ENCODE measurements at regions not wholly inside any gene's neighbourhood (a gene's known extent, or its start where the extent isn't known, plus 50 kb on each side); places are given as distances from the start of the nearest gene placed in this dataset.
A peak's percentile ranks its signal among the peaks of the same experiment; 100 is the strongest.

DNA sequence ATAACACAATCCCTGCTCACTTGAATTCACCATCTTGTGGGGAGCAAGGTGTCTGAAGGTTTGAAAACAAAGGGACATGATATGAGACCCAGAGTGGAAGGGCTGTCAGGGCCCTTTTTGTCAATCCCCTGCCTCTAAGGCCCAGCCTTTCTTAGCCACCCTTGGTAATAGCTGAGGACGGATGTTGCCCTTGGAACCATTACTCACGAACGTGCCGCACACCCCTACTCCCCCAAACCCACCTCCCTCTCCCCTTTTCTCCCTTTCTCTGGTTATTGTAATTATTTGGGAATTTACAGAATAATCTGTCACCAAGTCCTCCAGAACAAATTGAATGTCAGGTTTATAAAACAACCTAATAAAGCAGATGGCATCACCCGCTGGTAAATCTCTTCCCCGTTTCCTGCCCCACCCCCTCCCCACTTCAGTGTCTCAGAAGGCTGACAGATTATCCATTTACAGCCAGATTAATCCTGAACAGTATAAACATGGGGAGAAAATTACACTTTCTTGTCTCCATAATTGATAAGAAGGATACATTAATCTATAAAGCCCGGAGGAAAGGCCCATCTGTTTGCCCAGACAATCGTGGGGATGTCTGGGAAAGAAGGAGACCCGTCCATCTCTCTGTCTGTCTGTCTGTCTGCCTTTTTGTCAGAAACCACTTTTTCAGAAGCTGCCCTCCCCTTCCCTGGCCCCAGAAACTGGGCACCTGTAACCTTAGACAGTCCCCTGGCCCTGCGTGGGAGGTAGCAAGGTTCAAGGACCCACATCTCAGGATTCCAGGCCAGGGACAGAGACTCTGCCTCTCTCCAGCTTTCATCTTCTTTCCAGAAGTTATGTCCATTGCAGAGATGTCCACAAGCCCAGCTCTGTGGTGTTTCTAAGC, 60.6 kb upstream of the CD34 start:
- no peak for DNase-seq

DNA sequence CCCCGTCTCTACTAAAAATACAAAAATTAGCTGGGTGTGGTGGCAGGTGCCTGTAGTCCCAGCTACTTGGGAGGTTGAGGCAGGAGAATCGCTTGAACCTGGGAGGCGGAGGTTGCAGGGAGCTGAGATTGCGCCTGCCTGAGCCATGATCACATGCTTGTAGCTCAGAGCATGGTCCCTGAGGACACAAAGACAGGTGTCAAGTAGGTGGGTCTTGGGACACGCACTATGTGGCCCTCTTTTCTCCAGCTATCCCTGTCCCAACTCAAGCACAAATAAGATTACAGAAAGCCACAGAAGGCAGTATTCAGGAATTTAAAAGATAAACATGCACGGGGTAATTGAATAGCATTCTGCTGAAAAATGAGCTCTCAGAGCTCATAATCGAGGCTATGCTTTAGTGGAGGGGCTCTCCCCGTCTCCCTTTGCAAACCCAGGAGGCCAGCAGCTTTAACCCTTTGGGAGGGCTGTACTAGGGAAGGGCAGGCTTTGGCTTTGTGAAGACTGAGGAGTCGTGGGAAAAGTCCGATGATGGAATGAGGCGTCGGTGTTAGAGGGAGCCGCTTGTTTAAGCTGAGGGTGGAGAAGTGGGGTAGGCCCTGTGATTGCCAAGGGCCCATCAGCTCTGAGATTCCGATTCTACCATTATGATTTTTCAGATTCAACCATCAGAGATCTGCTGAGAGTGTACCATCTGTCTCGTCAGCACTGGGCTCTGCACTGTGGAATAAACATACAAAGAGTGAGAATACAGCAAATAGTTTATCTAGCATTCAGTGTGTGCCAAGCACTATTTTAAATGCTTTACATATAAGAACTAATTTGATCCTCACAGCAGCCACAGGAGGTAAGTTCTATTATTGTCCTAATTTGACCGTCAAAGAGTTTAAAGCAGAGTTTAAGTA, 59.7 kb upstream of the CD34 start:
- no peak for DNase-seq

DNA sequence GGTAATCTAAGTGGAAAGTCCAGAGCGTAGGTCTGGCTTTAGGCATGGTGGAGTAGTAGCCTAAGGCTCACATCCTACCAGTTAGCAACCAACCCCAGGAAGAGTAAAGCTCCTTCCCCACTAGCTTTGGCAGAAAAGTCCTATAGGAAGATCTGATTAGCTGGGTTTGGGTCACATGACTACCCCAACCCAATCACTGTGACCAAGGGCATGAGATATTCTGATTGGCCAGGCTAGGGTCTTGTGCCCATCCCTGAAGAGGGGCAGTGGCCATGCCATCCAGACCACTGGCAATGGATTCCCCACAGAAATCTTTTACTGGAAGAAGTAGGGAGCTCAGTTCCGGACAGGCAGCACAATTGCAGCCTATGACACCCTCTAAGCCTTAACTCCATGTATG, 58.6 kb upstream of the CD34 start:
- DNase-seq = no peak

DNA sequence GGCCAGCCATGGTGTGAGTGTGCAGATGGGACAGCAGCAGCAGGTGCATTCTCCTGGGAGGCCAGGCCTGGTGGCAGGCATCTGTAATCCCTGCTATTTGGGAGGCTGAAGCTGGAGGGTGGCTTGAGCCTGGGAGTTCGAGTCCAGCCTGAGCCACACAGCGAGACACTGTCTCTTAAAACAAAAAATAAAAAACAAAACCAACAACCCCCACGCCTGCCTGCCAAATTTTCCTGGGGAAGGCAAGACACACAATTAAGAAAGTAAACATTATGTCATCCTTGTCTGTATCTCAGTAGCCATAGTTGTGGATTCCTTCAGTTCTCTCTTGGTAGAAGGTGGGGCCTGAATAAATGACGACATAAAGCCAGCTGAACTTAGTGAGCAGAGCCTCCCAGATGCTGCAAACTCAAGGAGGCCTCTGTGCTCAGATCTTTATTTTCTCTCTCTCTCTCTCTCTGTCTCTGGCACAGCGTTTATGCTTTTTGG, 57.6 kb upstream of the CD34 start:
- no peak for DNase-seq

DNA sequence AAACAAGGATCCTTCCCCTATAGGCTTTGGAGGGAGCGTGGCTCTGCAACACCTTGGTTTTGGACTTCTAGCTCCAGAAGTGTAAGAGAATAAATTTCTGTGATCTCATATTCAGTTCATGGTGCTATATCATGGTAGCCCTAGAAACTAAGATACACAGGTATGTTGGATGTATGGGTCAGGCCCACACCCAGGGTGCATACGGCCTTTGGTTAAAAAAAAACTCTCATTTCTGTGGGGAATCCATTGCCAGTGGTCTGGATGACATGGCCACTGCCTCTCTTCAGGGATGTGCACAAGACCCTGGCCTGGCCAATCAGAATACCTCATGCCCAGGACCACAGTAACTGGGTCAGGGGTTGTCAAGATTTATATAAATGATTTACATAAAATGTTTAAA, 56.8 kb upstream of the CD34 start:
- DNase-seq = no peak

DNA sequence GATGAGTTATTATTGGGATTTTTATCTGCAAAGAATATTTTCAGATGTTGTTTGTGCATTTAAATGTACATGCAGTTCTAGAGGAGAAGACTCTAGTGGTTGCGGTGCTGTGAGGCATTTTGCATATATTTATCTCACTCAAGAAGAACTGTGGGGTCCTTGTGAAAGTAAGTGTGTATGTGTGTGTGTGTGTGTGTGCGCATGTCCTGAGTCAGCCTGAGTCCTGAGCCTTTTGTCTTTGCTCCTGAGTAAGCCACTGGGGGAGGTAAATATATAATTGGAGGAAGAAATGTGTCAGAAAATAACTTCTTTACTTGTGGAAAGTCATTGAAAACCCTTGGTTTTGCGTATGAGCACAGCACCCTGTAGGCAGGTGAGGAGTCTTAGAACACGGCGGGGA, 55.6 kb upstream of the CD34 start:
- no peak for DNase-seq

DNA sequence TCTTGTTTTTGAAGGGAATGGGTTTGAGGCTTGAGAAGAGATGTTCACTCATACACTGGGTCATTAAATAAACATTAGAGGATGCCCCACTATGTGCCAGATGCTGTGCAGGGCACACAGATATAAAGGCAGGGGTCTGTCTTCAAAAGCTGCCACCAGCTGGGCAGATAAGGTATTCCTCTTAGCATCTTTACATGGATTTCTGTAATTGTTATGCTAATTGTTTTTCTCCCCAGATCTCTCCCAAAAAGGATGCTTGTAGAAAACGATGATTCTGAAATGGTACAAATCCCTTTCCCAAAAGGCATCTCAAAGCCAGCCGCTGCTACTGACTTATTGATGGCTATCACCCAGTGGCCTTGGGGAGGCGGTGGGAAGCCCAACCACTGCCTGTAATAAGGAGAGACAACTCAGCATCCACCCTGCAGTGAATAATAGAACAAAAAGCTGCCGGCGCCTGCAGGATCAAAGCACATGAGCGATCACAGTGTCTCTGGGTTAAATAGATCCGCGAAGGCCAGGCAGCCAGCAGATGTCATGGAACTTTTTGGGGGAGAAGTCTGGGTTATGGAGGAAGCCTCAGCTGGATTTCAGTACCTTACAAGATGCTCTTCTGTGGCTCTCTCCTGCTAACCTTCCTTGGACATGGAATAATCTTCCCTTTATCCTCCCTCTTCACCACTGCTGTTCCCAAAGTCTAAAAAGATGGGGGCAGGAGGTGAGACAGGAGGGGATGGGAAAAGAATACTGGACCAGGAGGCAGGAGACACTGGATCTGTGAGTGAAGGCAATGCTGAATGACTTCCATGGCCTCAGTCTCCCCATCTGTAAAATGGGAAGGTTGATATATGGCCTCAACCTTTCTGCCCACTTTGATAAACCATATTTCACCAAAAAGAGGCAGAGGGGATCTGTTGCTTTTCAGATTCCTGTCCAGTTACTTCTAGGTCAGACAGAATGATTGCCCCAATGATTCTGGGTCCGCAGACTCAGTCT, 54.8 kb upstream of the CD34 start:
- DNase-seq = no peak

DNA sequence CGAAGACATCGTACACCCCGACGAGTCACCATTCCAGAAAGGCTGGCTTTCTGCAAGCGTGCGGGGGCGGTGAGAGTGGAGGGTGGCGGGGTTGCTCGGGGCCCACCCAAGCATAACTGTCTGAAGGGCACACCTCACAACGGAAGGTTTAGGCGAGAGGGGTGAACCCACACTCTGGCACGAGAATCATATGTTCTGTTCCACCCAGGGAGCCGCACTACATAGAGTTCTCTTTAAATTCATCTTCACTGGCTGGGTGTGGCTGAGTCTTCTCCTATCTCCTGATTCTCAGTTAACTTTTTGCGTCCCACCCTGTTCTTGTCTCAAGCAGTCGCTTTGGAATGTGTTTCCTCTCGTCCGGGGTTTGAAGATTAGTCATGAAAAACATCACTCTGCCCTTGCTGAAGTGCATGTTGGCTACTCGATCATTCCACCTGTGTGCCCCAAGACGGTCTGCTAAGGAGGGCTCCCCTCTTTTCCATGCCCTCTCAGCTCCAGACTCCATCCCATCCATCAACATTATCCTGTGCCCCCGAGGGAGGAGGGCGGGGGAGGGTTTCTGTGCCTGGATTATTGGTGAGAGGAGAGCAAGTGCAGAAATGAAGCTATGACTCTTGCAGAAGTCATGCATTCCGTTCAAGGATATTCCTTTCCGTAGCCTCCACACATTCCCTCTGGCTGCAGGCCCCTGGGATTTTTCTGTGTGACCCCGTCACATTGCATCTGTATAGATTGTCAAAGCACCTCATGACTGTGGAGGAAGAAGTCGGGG, 53.5 kb upstream of the CD34 start:
- no peak for DNase-seq

DNA sequence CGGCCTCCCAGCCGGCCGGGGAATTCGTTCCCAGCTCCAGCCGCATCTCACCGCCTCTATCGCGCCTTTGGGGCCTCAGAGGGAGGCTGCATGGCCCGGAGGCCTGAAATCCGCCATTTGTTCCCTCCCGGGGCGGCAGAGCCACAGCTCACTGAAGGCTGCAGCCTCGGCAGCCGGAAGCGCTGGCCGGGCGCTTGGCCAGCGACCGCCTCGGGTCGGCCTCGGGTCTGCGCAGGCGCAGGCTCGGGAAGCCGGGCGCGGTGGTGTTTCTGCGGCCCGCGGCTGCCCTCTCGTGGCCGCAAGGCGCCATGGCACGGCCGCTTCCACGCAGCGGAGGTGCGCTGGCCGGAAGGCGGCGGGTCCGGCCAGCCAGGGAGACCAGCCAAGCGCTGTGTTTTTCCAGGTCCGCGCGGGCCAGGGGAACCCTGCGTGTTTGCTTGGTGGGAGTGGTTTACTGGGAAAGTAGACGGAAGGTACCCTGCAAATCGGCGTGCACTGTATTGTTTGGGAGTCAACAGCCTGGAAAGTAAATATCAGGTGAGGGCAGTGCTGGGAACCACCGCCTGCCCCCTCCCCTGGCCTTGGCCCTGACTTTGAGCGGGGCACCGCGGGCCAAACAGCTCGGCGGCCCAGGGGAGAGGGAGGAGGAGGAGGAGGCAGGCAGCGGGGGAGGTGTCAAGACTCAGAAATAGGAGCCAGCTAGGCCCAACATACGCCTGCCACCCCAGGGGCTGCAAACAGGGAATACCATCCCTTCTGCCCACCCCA, 52.7 kb upstream of the CD34 start:
- DNase-seq = peak; percentile 85

DNA sequence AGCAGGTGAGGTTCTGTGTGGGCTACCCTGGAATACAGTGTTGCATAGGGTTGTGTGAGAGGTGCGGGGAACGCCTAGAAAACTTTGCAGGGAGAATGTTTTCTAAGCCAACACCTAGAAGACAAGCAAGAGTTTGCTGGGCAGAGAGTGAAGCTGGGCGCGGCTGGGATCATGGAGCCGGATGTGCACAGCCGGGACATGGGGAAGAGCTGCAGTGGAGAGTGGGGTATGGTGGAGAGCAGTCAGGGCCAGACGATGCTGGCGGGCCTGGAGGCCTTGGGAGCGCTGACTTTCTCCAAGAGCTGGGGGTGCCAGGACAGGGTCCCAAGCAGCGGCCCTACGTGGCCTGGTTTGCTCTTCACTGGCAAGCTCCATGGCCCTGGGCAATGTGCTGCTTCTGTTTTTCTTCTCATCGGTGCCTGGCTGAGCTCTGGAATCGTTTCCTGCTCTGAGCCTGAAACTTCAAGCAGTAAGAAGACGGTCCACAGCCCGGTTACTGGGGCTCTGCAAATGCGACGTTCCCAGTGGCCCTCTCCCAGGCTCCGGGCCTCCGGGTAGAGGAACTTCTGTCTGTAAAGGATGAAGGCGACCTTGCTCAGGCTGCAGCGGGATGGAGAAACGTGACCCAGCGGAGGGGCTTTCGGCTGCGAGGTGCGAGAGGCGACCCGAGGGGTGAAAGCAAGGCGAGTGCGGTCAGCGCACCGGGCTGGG, 51.9 kb upstream of the CD34 start:
- DNase-seq = no peak
